ENCODE measurements at regions not wholly inside any gene's neighbourhood (a gene's known extent, or its start where the extent isn't known, plus 50 kb on each side); places are given as distances from the start of the nearest gene placed in this dataset.

DNA sequence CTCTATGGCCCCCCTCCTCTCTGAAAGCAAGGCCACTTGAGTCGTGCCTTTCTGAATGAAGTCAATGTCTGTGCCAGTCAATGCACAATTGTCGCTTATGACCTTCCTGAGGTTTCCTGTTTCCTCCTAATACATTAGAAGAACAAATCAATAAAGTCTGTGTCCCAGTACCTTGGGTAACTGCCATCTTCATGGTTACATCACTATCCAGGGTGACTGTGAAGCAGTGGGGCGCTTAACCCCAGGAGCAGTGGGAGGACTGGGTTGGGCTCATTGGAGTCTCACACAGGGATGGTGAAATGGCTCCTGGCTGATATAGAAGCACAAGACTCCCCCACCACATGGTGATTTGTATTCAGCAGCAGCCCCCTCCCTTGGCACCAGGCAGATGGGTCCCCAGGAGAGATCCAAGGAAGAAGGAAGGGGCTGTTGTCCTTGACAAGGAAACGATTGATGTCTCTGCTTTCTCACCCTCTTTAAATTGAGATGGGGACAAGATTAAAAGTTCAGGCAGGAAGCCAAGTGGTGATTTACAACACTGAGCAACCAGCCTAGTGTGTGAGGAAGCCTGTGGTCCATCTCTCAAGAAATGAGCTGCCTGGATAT lies 261.9 kb upstream of the ZNF462 start:
- TF ChIP-seq POLR2A (IDR thresholded peaks at IDR 0.05), result no peak
- TF ChIP-seq, protein P1, sequence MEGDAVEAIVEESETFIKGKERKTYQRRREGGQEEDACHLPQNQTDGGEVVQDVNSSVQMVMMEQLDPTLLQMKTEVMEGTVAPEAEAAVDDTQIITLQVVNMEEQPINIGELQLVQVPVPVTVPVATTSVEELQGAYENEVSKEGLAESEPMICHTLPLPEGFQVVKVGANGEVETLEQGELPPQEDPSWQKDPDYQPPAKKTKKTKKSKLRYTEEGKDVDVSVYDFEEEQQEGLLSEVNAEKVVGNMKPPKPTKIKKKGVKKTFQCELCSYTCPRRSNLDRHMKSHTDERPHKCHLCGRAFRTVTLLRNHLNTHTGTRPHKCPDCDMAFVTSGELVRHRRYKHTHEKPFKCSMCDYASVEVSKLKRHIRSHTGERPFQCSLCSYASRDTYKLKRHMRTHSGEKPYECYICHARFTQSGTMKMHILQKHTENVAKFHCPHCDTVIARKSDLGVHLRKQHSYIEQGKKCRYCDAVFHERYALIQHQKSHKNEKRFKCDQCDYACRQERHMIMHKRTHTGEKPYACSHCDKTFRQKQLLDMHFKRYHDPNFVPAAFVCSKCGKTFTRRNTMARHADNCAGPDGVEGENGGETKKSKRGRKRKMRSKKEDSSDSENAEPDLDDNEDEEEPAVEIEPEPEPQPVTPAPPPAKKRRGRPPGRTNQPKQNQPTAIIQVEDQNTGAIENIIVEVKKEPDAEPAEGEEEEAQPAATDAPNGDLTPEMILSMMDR (IDR thresholded peaks at IDR 0.05), result no peak
- ATAC-seq (no peak), DNase-seq (no peak)
- no peak overlapping the region for H3K4me3 ChIP-seq
- H3K27ac ChIP-seq, result no peak overlapping the region
- H3K9me3 ChIP-seq, result peaks cover 0 to 2% (median 0%) of the 10 kb centered on the region in 12 donors
- WGBS, 4 donors, result 72 to 77% (median 74%) methylated on average over 4 of the region's 4 CpGs
- no peaks in the 10 kb centered on the region for H3K36me3 ChIP-seq
- intact Hi-C loops (cut with DNase I), result no loop called here
- no peaks in the 10 kb centered on the region for H3K4me1 ChIP-seq
- no peaks in the 10 kb centered on the region for H3K27me3 ChIP-seq

DNA sequence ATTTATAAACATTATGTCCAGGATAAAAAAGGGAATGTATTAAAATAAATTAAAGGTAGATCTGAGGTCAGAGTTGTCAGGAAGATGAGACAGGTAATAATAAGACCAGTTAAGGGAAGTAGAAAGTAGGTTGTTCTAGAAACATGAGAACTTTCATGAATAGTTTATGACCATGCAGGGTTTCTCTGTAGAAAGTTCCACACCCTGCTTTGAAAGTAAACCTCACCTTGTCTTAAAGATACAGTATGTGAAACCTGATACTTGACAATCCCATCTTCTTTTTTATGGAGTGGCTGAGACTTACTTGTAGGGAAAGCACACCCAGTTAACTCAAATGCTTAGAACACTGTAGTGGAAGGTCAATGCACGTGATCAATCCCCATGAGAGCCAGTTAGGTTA lies 260.6 kb upstream of the ZNF462 start:
- no peak overlapping the region for H3K4me3 ChIP-seq
- ATAC-seq, result no peak
- no peak overlapping the region for H3K27ac ChIP-seq
- WGBS, 4 donors, result 71 to 82% (median 79%) methylated on average over 1 of the region's 1 CpG
- peaks cover 0 to 2% (median 0%) of the 10 kb centered on the region in 12 donors for H3K9me3 ChIP-seq
- no peaks in the 10 kb centered on the region for H3K27me3 ChIP-seq
- intact Hi-C loops (cut with DNase I), result no loop called here
- H3K36me3 ChIP-seq, result no peaks in the 10 kb centered on the region
- DNase-seq, result no peak
- H3K4me1 ChIP-seq, result no peaks in the 10 kb centered on the region
- TF ChIP-seq POLR2A (IDR thresholded peaks at IDR 0.05), result no peak
- TF ChIP-seq, protein P1 (IDR thresholded peaks at IDR 0.05), result no peak

DNA sequence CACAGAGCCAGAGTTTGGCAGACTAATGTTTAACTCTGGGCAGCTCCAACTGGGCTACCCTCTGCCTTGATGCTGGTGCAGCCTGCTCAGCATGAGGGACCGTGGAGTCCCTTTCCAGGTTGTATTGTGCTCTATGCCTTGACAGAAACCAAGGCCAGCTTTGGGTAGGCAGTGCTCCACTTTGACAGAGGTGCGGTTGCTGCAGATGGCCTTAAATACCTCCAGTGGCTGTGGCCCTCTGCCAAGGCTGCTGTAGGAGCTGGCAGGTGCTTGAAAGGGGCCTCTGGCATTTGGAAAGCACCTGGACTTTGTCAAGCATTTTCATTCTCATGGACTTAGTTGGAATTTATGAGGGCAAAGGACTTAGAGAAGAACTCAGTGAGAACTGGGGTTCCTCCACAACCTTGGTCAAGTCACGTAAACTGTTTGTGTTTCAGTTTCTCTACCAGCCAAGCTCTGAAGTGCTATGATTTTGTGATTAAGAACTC lies 249.7 kb upstream of the ZNF462 start:
- no peaks in the 10 kb centered on the region for H3K9me3 ChIP-seq
- H3K36me3 ChIP-seq, result no peaks in the 10 kb centered on the region
- H3K4me3 ChIP-seq, result no peak overlapping the region
- DNase-seq (peak in 4 of 5 donors; percentile 21 to 58 (median 40)), ATAC-seq (peak; percentile 20 to 45 (median 34))
- peaks cover 0 to 30% (median 0%) of the 10 kb centered on the region in 12 donors for H3K4me1 ChIP-seq
- H3K27me3 ChIP-seq, result no peaks in the 10 kb centered on the region
- TF ChIP-seq POLR2A (IDR thresholded peaks at IDR 0.05), result no peak
- TF ChIP-seq, protein P1 (IDR thresholded peaks at IDR 0.05), result no peak
- no peak overlapping the region for H3K27ac ChIP-seq
- 50 to 69% (median 56%) methylated on average over 2 to 3 of the region's 3 CpGs for WGBS, 4 donors
- intact Hi-C loops (cut with DNase I), result no loop called here

DNA sequence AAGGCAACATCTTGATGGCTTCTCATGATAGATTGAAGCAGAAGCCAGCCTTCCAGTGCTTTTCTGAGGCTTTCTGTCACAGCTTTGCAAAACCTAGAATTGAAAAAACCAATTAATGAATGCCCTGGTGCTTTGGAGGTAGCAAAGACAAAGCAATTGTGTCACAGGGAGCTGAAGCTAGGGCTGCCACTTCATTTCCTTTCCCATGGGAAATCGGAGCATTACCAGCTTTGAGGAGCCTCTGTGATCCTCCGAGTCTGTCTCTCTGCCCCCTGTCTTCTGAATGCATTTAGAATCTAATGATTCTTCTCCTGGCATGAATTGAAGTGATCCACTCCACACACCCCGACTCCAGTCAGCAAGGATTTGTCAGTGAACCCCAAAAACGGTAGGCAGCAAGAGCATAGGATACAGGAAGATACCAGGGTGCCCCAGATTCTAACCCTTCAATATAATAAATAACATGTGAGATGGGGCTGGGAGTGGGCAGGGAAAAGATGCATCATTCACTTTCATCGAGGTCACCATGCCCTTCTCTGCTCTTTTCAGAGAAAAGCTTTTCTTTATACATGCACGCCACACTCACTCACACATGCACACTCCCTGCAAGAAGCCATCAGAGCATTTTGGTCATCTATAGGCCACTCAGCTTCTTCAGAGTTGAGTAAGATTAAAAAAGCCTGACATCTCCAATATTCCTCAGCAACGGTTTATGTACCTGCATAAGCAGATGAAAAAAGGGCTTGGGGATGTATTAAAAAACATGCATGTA lies 247.7 kb upstream of the ZNF462 start:
- Histone ChIP-seq H3K27me3 (no peaks in the 10 kb centered on the region), H3K4me1 (peaks cover 0 to 30% (median 0%) of the 10 kb centered on the region in 12 donors), H3K9me3 (no peaks in the 10 kb centered on the region), H3K27ac (no peak overlapping the region), H3K36me3 (no peaks in the 10 kb centered on the region), H3K4me3 (no peak overlapping the region)
- TF ChIP-seq POLR2A (IDR thresholded peaks at IDR 0.05), result no peak
- TF ChIP-seq, protein P1 (IDR thresholded peaks at IDR 0.05), result no peak
- intact Hi-C loops (cut with DNase I), result no loop called here
- WGBS, 4 donors, result 84 to 90% (median 87%) methylated on average over 7 of the region's 7 CpGs
- DNase-seq (no peak), ATAC-seq (no peak)

All from heart left ventricle (tissue), 16 donors.